Panc1 (cell line): ENCODE measurements at regions not wholly inside any gene's neighbourhood (a gene's known extent, or its start where the extent isn't known, plus 50 kb on each side); places are given as distances from the start of the nearest gene placed in this dataset.

ENCODE experiments used
- ATAC-seq: fragments of 200-7000 bp; cut with Tn5 transposase; 2 replicates; pipeline ENCODE4 v1.9.1; 2020; ENCODE audit warnings: mild to moderate bottlenecking, moderate library complexity
- BruUV-seq: library from RNA; stranded (reverse); fragments of 400-500 nt; replicated peaks from 2 replicates; lab custom pipeline; 2021; lab: Mats Ljungman, UMichigan
- CTCF ChIA-PET: fragments of 300-600 bp; sonication (Branson Sonifier 250); formaldehyde crosslinking; loops from one replicate; lab custom pipeline; 2022; ENCODE audit warnings: antibody characterized with exemption; lab: Charles Lee
- POLR2A ChIA-PET: fragments of 300-600 bp; sonication (Branson Sonifier 250); formaldehyde crosslinking; loops from one replicate; lab custom pipeline; 2022; ENCODE audit warnings: antibody characterized with exemption; lab: Charles Lee
- DNase-seq: peaks from one replicate; pipeline ENCODE4 v3.0.0-alpha.2; 2010; ENCODE audit warnings: low read depth, low spot score
- H3K27ac ChIP-seq: 2 replicates; pipeline ENCODE4 v1.5.1; 2011; ENCODE audit warnings: mild to moderate bottlenecking, low read length, inconsistent platforms
- H3K27me3 ChIP-seq: fragments of 200-500 bp; sonication (Bioruptor generic); 2 replicates; pipeline ENCODE4 v1.6.0; 2014; ENCODE audit warnings: low read length, inconsistent platforms; ENCODE audit not compliant: control insufficient read depth, insufficient read depth
- H3K36me3 ChIP-seq: fragments of 200-500 bp; sonication (Bioruptor generic); 2 replicates; pipeline ENCODE4 v1.5.1; 2014; ENCODE audit warnings: inconsistent platforms, mild to moderate bottlenecking, low read length, moderate library complexity; ENCODE audit not compliant: control insufficient read depth, insufficient read depth
- H3K4me1 ChIP-seq: 2 replicates; pipeline ENCODE4 v1.5.1; 2011; ENCODE audit warnings: inconsistent platforms, mild to moderate bottlenecking, low read length, moderate library complexity; ENCODE audit not compliant: control insufficient read depth, insufficient read depth
- H3K4me3 ChIP-seq, 2 experiments: 2 replicates each; pipeline ENCODE4 v1.5.1; 2011 to 2012; ENCODE audit warnings: low read depth in 2 of 2, low read length in 2 of 2, mild to moderate bottlenecking in 2 of 2, inconsistent platforms in 1 of 2, moderate library complexity in 1 of 2
- H3K9me3 ChIP-seq: fragments of 200-500 bp; sonication (Bioruptor generic); 2 replicates; pipeline ENCODE4 v1.5.1; 2014; ENCODE audit warnings: low read depth, mild to moderate bottlenecking, inconsistent platforms, low read length, moderate library complexity; ENCODE audit not compliant: control insufficient read depth, insufficient read depth
- CTCF ChIP-seq: fragments of 450-650 bp; IDR thresholded peaks from 2 replicates; pipeline ENCODE4 v1.5.1; 2017; ENCODE audit warnings: mild to moderate bottlenecking
- POLR2AphosphoS5 ChIP-seq: IDR thresholded peaks from 2 replicates; pipeline ENCODE4 v1.6.1; 2012; ENCODE audit warnings: mild to moderate bottlenecking, low read depth, low read length, moderate library complexity
- SIN3A ChIP-seq: IDR thresholded peaks from 2 replicates; pipeline ENCODE4 v1.6.1; 2012; ENCODE audit warnings: low read depth, mild to moderate bottlenecking, low read length, moderate library complexity, borderline replicate concordance; ENCODE audit not compliant: insufficient read depth
- TCF7L2 ChIP-seq: IDR thresholded peaks from 2 replicates; pipeline ENCODE4 v1.6.1; 2011; ENCODE audit warnings: mild to moderate bottlenecking, low read depth, low read length, inconsistent platforms
- in situ Hi-C: cut with HindIII; loops from 2 replicates; pipeline ENCODE4 v1.10.0; 2016; ENCODE audit warnings: low sequenced_read_pairs, low pct_unique_long_range_greater_than_20kb
- intact Hi-C: fragments of 100-400 bp; cut with micrococcal nuclease; formaldehyde crosslinking; loops from one replicate; pipeline ENCODE4 v1.10.0; 2022; ENCODE audit not compliant: unreplicated experiment
- TF ChIP-seq, protein P1 (sequence below), 2 experiments: IDR thresholded peaks; 2 replicates each; pipeline ENCODE4 v1.6.1; 2011 to 2012; ENCODE audit warnings: low read depth in 2 of 2, control low read depth in 1 of 2, low read length in 1 of 2, mild to moderate bottlenecking in 1 of 2, moderate library complexity in 1 of 2; ENCODE audit not compliant: insufficient read depth in 1 of 2

DNA sequence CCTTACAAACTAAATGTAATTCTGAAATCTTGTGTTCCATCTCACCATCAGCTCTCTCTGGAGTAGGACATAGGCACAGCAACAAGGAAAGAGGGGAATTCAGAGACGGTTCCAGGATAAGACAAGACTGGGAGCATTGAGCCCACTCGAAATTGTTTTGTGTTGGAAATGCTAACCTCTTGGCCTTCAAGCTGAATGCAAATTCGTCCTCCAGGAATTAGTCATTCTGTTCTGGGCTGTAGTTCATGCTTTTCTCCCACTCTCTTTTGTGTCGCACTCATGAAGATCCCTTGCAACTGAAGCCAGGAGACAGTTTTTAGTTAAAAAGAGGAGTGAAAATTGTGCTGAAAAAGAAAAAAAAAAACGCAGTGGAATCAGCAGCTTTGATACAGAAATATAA lies 121.7 kb upstream of the SEMA6A start:
- Histone ChIP-seq H3K9me3 (no peaks in the 10 kb centered on the region), H3K4me3 (no peak overlapping the region), H3K27ac (no peak overlapping the region), H3K36me3 (no peaks in the 10 kb centered on the region), H3K27me3 (no peaks in the 10 kb centered on the region), H3K4me1 (no peaks in the 10 kb centered on the region)
- in situ Hi-C loops, result no loop called here
- intact Hi-C loops, result no loop called here
- TF ChIP-seq, protein P1, sequence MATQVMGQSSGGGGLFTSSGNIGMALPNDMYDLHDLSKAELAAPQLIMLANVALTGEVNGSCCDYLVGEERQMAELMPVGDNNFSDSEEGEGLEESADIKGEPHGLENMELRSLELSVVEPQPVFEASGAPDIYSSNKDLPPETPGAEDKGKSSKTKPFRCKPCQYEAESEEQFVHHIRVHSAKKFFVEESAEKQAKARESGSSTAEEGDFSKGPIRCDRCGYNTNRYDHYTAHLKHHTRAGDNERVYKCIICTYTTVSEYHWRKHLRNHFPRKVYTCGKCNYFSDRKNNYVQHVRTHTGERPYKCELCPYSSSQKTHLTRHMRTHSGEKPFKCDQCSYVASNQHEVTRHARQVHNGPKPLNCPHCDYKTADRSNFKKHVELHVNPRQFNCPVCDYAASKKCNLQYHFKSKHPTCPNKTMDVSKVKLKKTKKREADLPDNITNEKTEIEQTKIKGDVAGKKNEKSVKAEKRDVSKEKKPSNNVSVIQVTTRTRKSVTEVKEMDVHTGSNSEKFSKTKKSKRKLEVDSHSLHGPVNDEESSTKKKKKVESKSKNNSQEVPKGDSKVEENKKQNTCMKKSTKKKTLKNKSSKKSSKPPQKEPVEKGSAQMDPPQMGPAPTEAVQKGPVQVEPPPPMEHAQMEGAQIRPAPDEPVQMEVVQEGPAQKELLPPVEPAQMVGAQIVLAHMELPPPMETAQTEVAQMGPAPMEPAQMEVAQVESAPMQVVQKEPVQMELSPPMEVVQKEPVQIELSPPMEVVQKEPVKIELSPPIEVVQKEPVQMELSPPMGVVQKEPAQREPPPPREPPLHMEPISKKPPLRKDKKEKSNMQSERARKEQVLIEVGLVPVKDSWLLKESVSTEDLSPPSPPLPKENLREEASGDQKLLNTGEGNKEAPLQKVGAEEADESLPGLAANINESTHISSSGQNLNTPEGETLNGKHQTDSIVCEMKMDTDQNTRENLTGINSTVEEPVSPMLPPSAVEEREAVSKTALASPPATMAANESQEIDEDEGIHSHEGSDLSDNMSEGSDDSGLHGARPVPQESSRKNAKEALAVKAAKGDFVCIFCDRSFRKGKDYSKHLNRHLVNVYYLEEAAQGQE (IDR thresholded peaks at IDR 0.05; ENCODE audit: insufficient read depth in 1 of 2, low read depth in 2 of 2, low read length in 1 of 2), result no peak
- no peak for TF ChIP-seq TCF7L2
- TF ChIP-seq POLR2AphosphoS5, result no peak
- no peak for TF ChIP-seq SIN3A
- no peak for TF ChIP-seq CTCF
- CTCF ChIA-PET, result no interaction called here
- DNase-seq (no peak), ATAC-seq (no peak)
- POLR2A ChIA-PET, result no interaction called here
- BruUV-seq, result no TSS peak

DNA sequence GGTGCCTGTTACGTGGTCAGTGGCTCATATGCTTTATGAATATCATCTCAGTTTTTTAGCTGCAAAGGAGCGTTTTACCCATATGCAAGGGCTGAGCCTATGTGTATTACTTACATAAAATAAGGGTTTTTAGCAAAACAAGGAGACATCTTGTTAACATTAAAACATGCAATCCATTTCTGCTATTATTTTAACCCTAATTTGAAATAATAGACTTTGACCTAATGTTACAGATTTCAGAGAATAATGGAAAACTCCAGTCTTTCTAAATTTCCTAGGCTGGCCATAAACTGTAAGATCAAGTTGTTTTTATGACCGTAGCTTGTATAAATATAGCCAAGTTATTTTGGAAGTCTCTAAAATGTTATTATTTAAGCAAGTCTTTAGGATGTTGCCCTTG lies 121.1 kb upstream of the SEMA6A start:
- Histone ChIP-seq H3K27me3 (no peaks in the 10 kb centered on the region), H3K4me1 (no peaks in the 10 kb centered on the region), H3K9me3 (no peaks in the 10 kb centered on the region), H3K36me3 (no peaks in the 10 kb centered on the region), H3K4me3 (no peak overlapping the region), H3K27ac (no peak overlapping the region)
- ATAC-seq (no peak), DNase-seq (no peak)
- no peak for TF ChIP-seq CTCF
- TF ChIP-seq, protein P1 (IDR thresholded peaks at IDR 0.05; ENCODE audit: insufficient read depth in 1 of 2, low read depth in 2 of 2, low read length in 1 of 2), result no peak
- TF ChIP-seq POLR2AphosphoS5, result no peak
- no peak for TF ChIP-seq TCF7L2
- TF ChIP-seq SIN3A, result no peak
- in situ Hi-C loops (no loop called here), intact Hi-C loops (no loop called here)
- ChIA-PET POLR2A (no interaction called here), CTCF (no interaction called here)
- BruUV-seq, result no TSS peak
